HG02678 (cell line): ENCODE measurements at regions not wholly inside any gene's neighbourhood (a gene's known extent, or its start where the extent isn't known, plus 50 kb on each side); places are given as distances from the start of the nearest gene placed in this dataset.
"Not testable (repeated sequence)": the region's sequence is repeated elsewhere in the genome, so short reads cannot be mapped to it uniquely, and the experiment has no call there.

Source experiments
- ATAC-seq: cut with Tn5 transposase; IDR thresholded peaks from one replicate; pipeline ENCODE4 v1.9.1; 2021; ENCODE audit warnings: mild to moderate bottlenecking, moderate library complexity; ENCODE audit not compliant: unreplicated experiment

- ATAC-seq, result no peak
Observed at GRCh38 chr4:187059021-187059420, 335.4 kb upstream of the FAT1 start.

- no peak for ATAC-seq
Observed at GRCh38 chr4:187059895-187060294, 336.2 kb upstream of the FAT1 start.

- no peak for ATAC-seq
Observed at GRCh38 chr4:187060551-187060950, 336.9 kb upstream of the FAT1 start.

GRCh38 chr4:187063251-187063650 lies 339.6 kb upstream of the FAT1 start:
- no peak for ATAC-seq

- no peak for ATAC-seq
Observed at GRCh38 chr4:187064033-187064432, 340.4 kb upstream of the FAT1 start.

GRCh38 chr4:187065396-187065795 lies 341.7 kb upstream of the FAT1 start:
- ATAC-seq, result no peak

- no peak for ATAC-seq
Observed at GRCh38 chr4:187065806-187066205, 342.1 kb upstream of the FAT1 start.

GRCh38 chr4:187069398-187069797 lies 345.7 kb upstream of the FAT1 start:
- ATAC-seq, result no peak

GRCh38 chr4:187070158-187070557 lies 346.5 kb upstream of the FAT1 start:
- ATAC-seq, result no peak

- ATAC-seq, result no peak
Observed at GRCh38 chr4:187070740-187071139, 347.1 kb upstream of the FAT1 start.

- ATAC-seq, result no peak
Observed at GRCh38 chr4:187071946-187072600, 348.4 kb upstream of the FAT1 start.

GRCh38 chr4:187073820-187074219 lies 350.2 kb upstream of the FAT1 start:
- ATAC-seq, result no peak

GRCh38 chr4:187075514-187075913 lies 351.9 kb upstream of the FAT1 start:
- no peak for ATAC-seq

GRCh38 chr4:187077744-187078401 lies 354.2 kb upstream of the FAT1 start:
- no peak for ATAC-seq

- no peak for ATAC-seq
Observed at GRCh38 chr4:187084701-187085100, 361.0 kb upstream of the FAT1 start.

- ATAC-seq, result no peak
Observed at GRCh38 chr4:187085339-187085738, 361.7 kb upstream of the FAT1 start.

GRCh38 chr4:187086151-187086550 lies 362.5 kb upstream of the FAT1 start:
- no peak for ATAC-seq

- no peak for ATAC-seq
Observed at GRCh38 chr4:187088070-187088799, 364.6 kb upstream of the FAT1 start.

GRCh38 chr4:187090401-187090800 lies 366.7 kb upstream of the FAT1 start:
- ATAC-seq, result no peak

GRCh38 chr4:187090832-187091231 lies 367.2 kb upstream of the FAT1 start:
- ATAC-seq, result not testable (repeated sequence)

- ATAC-seq, result no peak
Observed at GRCh38 chr4:187094144-187094543, 370.5 kb upstream of the FAT1 start.

- ATAC-seq, result no peak
Observed at GRCh38 chr4:187098429-187098828, 374.8 kb upstream of the FAT1 start.
